Type B pancreatic cell (in vitro differentiated cells): ENCODE measurements at regions not wholly inside any gene's neighbourhood (a gene's known extent, or its start where the extent isn't known, plus 50 kb on each side); places are given as distances from the start of the nearest gene placed in this dataset.

Experiments
- DNase-seq: peaks from one replicate; pipeline ENCODE4 v3.0.0; 2021; ENCODE audit warnings: mixed read lengths; ENCODE audit not compliant: unreplicated experiment; ENCODE audit errors: extremely low spot score
- H3K27ac Mint-ChIP-seq: 2 replicates; pipeline ENCODE4 v1.8.0; 2021; ENCODE audit warnings: mild to moderate bottlenecking, mixed read lengths
- H3K27me3 Mint-ChIP-seq: 2 replicates; pipeline ENCODE4 v1.8.0; 2021; ENCODE audit warnings: mixed read lengths
- H3K36me3 Mint-ChIP-seq: 2 replicates; pipeline ENCODE4 v1.8.0; 2021; ENCODE audit warnings: mixed read lengths
- H3K4me1 Mint-ChIP-seq: one replicate; pipeline ENCODE4 v1.8.0; 2021; ENCODE audit warnings: mixed read lengths; ENCODE audit not compliant: unreplicated experiment
- H3K4me3 Mint-ChIP-seq: 2 replicates; pipeline ENCODE4 v1.8.0; 2021; ENCODE audit warnings: mild to moderate bottlenecking, mixed read lengths
- H3K9me3 Mint-ChIP-seq: 2 replicates; pipeline ENCODE4 v1.8.0; 2021; ENCODE audit warnings: mixed read lengths
- CTCF ChIP-seq: fragments of 200-600 bp; sonication (generic); conservative IDR thresholded peaks from 2 replicates; pipeline ENCODE4 v1.5.0; 2021; ENCODE audit warnings: antibody characterized with exemption, mild to moderate bottlenecking

GRCh38 chr2:51960841-51961335 is 929.0 kb upstream of the NRXN1 start:
- no peak overlapping the region for H3K4me3 Mint-ChIP-seq
- H3K27me3 Mint-ChIP-seq, result no peaks in the 10 kb centered on the region
- H3K36me3 Mint-ChIP-seq, result no peaks in the 10 kb centered on the region
- no peaks in the 10 kb centered on the region for H3K4me1 Mint-ChIP-seq
- no peaks in the 10 kb centered on the region for H3K9me3 Mint-ChIP-seq
- no peak overlapping the region for H3K27ac Mint-ChIP-seq
- TF ChIP-seq CTCF, result no peak
- DNase-seq, result no peak

GRCh38 chr2:51960281-51960680 is 928.3 kb upstream of the NRXN1 start:
- Mint-ChIP-seq H3K9me3 (no peaks in the 10 kb centered on the region), H3K27me3 (no peaks in the 10 kb centered on the region), H3K4me3 (no peak overlapping the region), H3K27ac (no peak overlapping the region), H3K36me3 (no peaks in the 10 kb centered on the region), H3K4me1 (no peaks in the 10 kb centered on the region)
- no peak for DNase-seq
- no peak for TF ChIP-seq CTCF

- Mint-ChIP-seq H3K27ac (no peak overlapping the region), H3K4me1 (no peaks in the 10 kb centered on the region), H3K27me3 (no peaks in the 10 kb centered on the region), H3K36me3 (no peaks in the 10 kb centered on the region), H3K9me3 (no peaks in the 10 kb centered on the region), H3K4me3 (no peak overlapping the region)
- no peak for DNase-seq
- TF ChIP-seq CTCF, result no peak
Observed at GRCh38 chr2:51959696-51960095, 927.8 kb upstream of the NRXN1 start.

- H3K27me3 Mint-ChIP-seq, result no peaks in the 10 kb centered on the region
- H3K27ac Mint-ChIP-seq, result no peak overlapping the region
- no peak for DNase-seq
- H3K36me3 Mint-ChIP-seq, result no peaks in the 10 kb centered on the region
- H3K4me3 Mint-ChIP-seq, result no peak overlapping the region
- H3K9me3 Mint-ChIP-seq, result peaks cover 13% of the 10 kb centered on the region
- no peak for TF ChIP-seq CTCF
- H3K4me1 Mint-ChIP-seq, result no peaks in the 10 kb centered on the region
Observed at GRCh38 chr2:51953931-51954330, 922.0 kb upstream of the NRXN1 start.

GRCh38 chr2:51921076-51921475 is 889.1 kb upstream of the NRXN1 start:
- no peak for DNase-seq
- H3K4me3 Mint-ChIP-seq, result no peak overlapping the region
- peaks cover 3% of the 10 kb centered on the region for H3K9me3 Mint-ChIP-seq
- no peak for TF ChIP-seq CTCF
- no peaks in the 10 kb centered on the region for H3K4me1 Mint-ChIP-seq
- H3K27ac Mint-ChIP-seq, result no peak overlapping the region
- H3K36me3 Mint-ChIP-seq, result no peaks in the 10 kb centered on the region
- H3K27me3 Mint-ChIP-seq, result no peaks in the 10 kb centered on the region

GRCh38 chr2:51920509-51920908 is 888.6 kb upstream of the NRXN1 start:
- Mint-ChIP-seq H3K27ac (no peak overlapping the region), H3K36me3 (no peaks in the 10 kb centered on the region), H3K27me3 (no peaks in the 10 kb centered on the region), H3K9me3 (peaks cover 6% of the 10 kb centered on the region), H3K4me3 (no peak overlapping the region), H3K4me1 (no peaks in the 10 kb centered on the region)
- no peak for DNase-seq
- TF ChIP-seq CTCF, result no peak
